ENCODE measurements at regions not wholly inside any gene's neighbourhood (a gene's known extent, or its start where the extent isn't known, plus 50 kb on each side); places are given as distances from the start of the nearest gene placed in this dataset.

- no peak overlapping the region for H3K4me3 ChIP-seq (ENCODE audit: low read length)
- no TSS peak for BruUV-seq (replicated peaks)
- H3K36me3 ChIP-seq (ENCODE audit: low read depth, low read length) = no peaks in the 10 kb centered on the region
- DNase-seq (no peak), ATAC-seq (no peak)
- H3K27ac ChIP-seq (ENCODE audit: low read length) = no peak overlapping the region
- H3K27me3 ChIP-seq (ENCODE audit: low read length) = no peaks in the 10 kb centered on the region
- H3K79me2 ChIP-seq (ENCODE audit: low read length) = no peaks in the 10 kb centered on the region
- TF ChIP-seq EZH2 (IDR thresholded peaks at IDR 0.05; ENCODE audit: low read length, unreplicated experiment) = no peak
- no peaks in the 10 kb centered on the region for H3F3A ChIP-seq (ENCODE audit: low read length, unreplicated experiment)
- intact Hi-C loops (cut with micrococcal nuclease) = no loop called here
- H3K9ac ChIP-seq (ENCODE audit: low read length) = no peak overlapping the region
- ChIA-PET CTCF (no interaction called here), POLR2A (ENCODE audit: unreplicated experiment) (no interaction called here)
- H4K20me1 ChIP-seq (ENCODE audit: low read length) = no peaks in the 10 kb centered on the region
- no peaks in the 10 kb centered on the region for H3K9me3 ChIP-seq (ENCODE audit: low read length)
- H3K4me2 ChIP-seq (ENCODE audit: low read length) = no peak overlapping the region
- H2AFZ ChIP-seq (ENCODE audit: low read length) = no peak overlapping the region
- no peaks in the 10 kb centered on the region for H3K9me2 ChIP-seq (replicated peaks; ENCODE audit: low read length)
- no peaks in the 10 kb centered on the region for H3K4me1 ChIP-seq (ENCODE audit: insufficient read depth, low read length)
Measured at GRCh38 chr12:43177276-43177675, 374.7 kb downstream of the ADAMTS20 start.

DNA sequence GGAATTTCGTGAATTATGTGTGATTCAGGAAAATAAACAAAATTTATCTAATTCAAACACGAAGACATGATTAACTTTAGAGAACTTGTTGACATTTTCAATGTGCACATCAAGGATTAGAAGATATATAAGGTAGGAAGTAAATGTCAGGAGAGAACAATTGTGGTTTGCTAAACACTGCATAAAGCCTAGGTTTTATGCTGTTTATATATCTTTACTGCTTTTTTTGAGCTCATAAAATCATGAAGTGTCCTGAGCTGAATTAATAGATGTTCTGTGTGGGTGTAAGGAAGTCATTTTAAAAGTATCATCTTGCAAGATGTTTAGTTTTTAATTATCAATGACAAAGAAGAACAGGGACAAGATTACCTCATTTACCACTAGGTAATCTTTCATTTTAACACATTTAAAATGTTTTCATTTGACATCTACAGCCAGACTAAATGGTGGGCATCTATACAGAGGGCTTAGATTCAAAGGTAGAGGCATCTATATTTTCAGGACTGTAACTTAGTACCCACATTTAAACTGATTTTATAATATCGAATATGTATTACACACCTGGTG is 382.8 kb downstream of the ADAMTS20 start:
- Histone ChIP-seq H3K4me3 (ENCODE audit: low read length) (no peak overlapping the region), H3F3A (ENCODE audit: low read length, unreplicated experiment) (no peaks in the 10 kb centered on the region), H3K9me3 (ENCODE audit: low read length) (no peaks in the 10 kb centered on the region), H3K27ac (ENCODE audit: low read length) (no peak overlapping the region), H2AFZ (ENCODE audit: low read length) (0 out of 2 replicates have a peak overlapping the region, but pooled peaks have one; percentile 20), H3K9ac (ENCODE audit: low read length) (no peak overlapping the region), H3K79me2 (ENCODE audit: low read length) (no peaks in the 10 kb centered on the region), H3K9me2 (replicated peaks; ENCODE audit: low read length) (no peaks in the 10 kb centered on the region), H3K4me1 (ENCODE audit: insufficient read depth, low read length) (peaks cover 10% of the 10 kb centered on the region; the same call in 1 of the 2 replicates), H3K27me3 (ENCODE audit: low read length) (no peaks in the 10 kb centered on the region), H4K20me1 (ENCODE audit: low read length) (no peaks in the 10 kb centered on the region), H3K36me3 (ENCODE audit: low read depth, low read length) (no peaks in the 10 kb centered on the region), H3K4me2 (ENCODE audit: low read length) (peak overlapping the region; percentile 12; the same call in 1 of the 2 replicates)
- ATAC-seq (peak; percentile 94), DNase-seq (peak; percentile 33)
- intact Hi-C loops (cut with micrococcal nuclease) = loop anchor here (1.0 to 10.0 kb wide), 6 partner anchors 24 to 684 kb away; no protein-coding TSS in a partner anchor
- TF ChIP-seq EZH2 (IDR thresholded peaks at IDR 0.05; ENCODE audit: low read length, unreplicated experiment) (no peak), EZH2phosphoT487 (IDR thresholded peaks at IDR 0.05; ENCODE audit: borderline replicate concordance, low read length) (no peak)
- TF ChIP-seq, protein P1, sequence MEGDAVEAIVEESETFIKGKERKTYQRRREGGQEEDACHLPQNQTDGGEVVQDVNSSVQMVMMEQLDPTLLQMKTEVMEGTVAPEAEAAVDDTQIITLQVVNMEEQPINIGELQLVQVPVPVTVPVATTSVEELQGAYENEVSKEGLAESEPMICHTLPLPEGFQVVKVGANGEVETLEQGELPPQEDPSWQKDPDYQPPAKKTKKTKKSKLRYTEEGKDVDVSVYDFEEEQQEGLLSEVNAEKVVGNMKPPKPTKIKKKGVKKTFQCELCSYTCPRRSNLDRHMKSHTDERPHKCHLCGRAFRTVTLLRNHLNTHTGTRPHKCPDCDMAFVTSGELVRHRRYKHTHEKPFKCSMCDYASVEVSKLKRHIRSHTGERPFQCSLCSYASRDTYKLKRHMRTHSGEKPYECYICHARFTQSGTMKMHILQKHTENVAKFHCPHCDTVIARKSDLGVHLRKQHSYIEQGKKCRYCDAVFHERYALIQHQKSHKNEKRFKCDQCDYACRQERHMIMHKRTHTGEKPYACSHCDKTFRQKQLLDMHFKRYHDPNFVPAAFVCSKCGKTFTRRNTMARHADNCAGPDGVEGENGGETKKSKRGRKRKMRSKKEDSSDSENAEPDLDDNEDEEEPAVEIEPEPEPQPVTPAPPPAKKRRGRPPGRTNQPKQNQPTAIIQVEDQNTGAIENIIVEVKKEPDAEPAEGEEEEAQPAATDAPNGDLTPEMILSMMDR (conservative IDR thresholded peaks at IDR 0.05; ENCODE audit: low read depth, low read length) = no peak
- CTCF ChIA-PET = interaction anchor here (1.2 kb wide), 1 partner anchor 64 kb away, joined by 3 read pairs; no protein-coding TSS in a partner anchor
- BruUV-seq (replicated peaks) = no TSS peak
- POLR2A ChIA-PET (ENCODE audit: unreplicated experiment) = interaction anchor here (0.7 kb wide), 1 partner anchor 65 kb away, joined by 4 read pairs; no protein-coding TSS in a partner anchor

DNA sequence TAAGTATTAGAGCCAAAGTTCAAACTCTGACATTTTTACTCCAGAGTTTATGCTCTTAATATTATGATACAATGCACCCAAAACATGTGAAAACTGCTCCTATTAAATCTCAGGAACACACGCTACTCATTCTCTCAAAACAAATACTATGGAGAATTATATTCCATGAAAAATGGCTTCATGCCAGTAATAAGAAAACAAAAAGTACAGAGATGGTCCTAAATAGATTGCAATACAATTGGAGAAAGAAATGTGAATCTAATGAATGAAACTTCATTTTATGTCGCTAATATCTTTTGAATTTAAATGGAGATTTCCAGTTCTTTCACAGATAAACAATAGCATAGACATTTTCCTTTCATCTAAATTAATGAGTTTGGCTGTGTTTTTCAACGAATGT is 384.3 kb downstream of the ADAMTS20 start:
- Histone ChIP-seq H3K4me1 (ENCODE audit: insufficient read depth, low read length) (peaks cover 10% of the 10 kb centered on the region; the same call in 1 of the 2 replicates), H3K4me2 (ENCODE audit: low read length) (no peak overlapping the region), H3K36me3 (ENCODE audit: low read depth, low read length) (no peaks in the 10 kb centered on the region), H3K27ac (ENCODE audit: low read length) (no peak overlapping the region), H3K27me3 (ENCODE audit: low read length) (no peaks in the 10 kb centered on the region), H3K79me2 (ENCODE audit: low read length) (no peaks in the 10 kb centered on the region), H3F3A (ENCODE audit: low read length, unreplicated experiment) (no peaks in the 10 kb centered on the region), H4K20me1 (ENCODE audit: low read length) (no peaks in the 10 kb centered on the region), H3K9me3 (ENCODE audit: low read length) (no peaks in the 10 kb centered on the region), H3K9me2 (replicated peaks; ENCODE audit: low read length) (no peaks in the 10 kb centered on the region), H3K9ac (ENCODE audit: low read length) (no peak overlapping the region), H3K4me3 (ENCODE audit: low read length) (no peak overlapping the region), H2AFZ (ENCODE audit: low read length) (no peak overlapping the region)
- ChIA-PET POLR2A (ENCODE audit: unreplicated experiment) (no interaction called here), CTCF (no interaction called here)
- TF ChIP-seq EZH2 (IDR thresholded peaks at IDR 0.05; ENCODE audit: low read length, unreplicated experiment) = no peak
- TF ChIP-seq, protein P1 (conservative IDR thresholded peaks at IDR 0.05; ENCODE audit: low read depth, low read length) = no peak
- no peak for TF ChIP-seq EZH2phosphoT487 (IDR thresholded peaks at IDR 0.05; ENCODE audit: borderline replicate concordance, low read length)
- BruUV-seq (replicated peaks) = no TSS peak
- DNase-seq (no peak), ATAC-seq (no peak)
- intact Hi-C loops (cut with micrococcal nuclease) = loop anchor here (2.0 to 10.0 kb wide), 4 partner anchors 25 to 683 kb away; no protein-coding TSS in a partner anchor

All from PC-3 (cell line).